Right lobe of liver (tissue), 6 donors: ENCODE measurements at regions not wholly inside any gene's neighbourhood (a gene's known extent, or its start where the extent isn't known, plus 50 kb on each side); places are given as distances from the start of the nearest gene placed in this dataset.

ENCODE experiments used
- ATAC-seq, 4 donors: fragments of 200-7000 bp; cut with Tn5 transposase; one replicate each; pipeline ENCODE4 v1.9.1; 2020; ENCODE audit warnings: mild to moderate bottlenecking in 4 of 4, moderate library complexity in 4 of 4
- DNase-seq, 3 donors: peaks; one replicate each; pipeline ENCODE4 v3.0.0-alpha.2; 2020
- H3K27ac ChIP-seq, 3 donors: fragments of 200-600 bp; one replicate each; pipeline ENCODE4 v1.8.0; 2022
- H3K27me3 ChIP-seq, 2 donors: fragments of 200-600 bp; one replicate each; pipeline ENCODE4 v1.8.0; 2022
- H3K36me3 ChIP-seq, 4 donors: fragments of 200-600 bp; sonication (generic) in 1 of 4; one replicate each; pipeline versions ENCODE4 v1.5.1 to v1.8.0; 2017 to 2022; ENCODE audit warnings: control low read depth in 1 of 4
- H3K4me1 ChIP-seq, 4 donors: fragments of 200-600 bp; sonication (generic) in 1 of 4; one replicate each; pipeline versions ENCODE4 v1.5.1 to v1.8.0; 2017 to 2022; ENCODE audit warnings: control low read depth in 1 of 4
- H3K4me3 ChIP-seq, 3 donors: fragments of 200-600 bp; one replicate each; pipeline ENCODE4 v1.8.0; 2022
- H3K9me3 ChIP-seq, 4 donors: fragments of 200-600 bp; sonication (generic) in 1 of 4; one replicate each; pipeline versions ENCODE4 v1.5.1 to v1.8.0; 2017 to 2022; ENCODE audit warnings: control low read depth in 1 of 4
- CTCF ChIP-seq, 4 donors: fragments of 200-600 bp in 3 of 4; fragments of 450-650 bp in 1 of 4; IDR thresholded peaks; one replicate each; pipeline versions ENCODE4 v1.5.1 to v1.8.0; 2016 to 2022; ENCODE audit warnings: antibody characterized with exemption in 4 of 4, mild to moderate bottlenecking in 2 of 4
- POLR2A ChIP-seq: fragments of 450-650 bp; IDR thresholded peaks from one replicate; pipeline ENCODE4 v1.6.1; 2017; ENCODE audit warnings: antibody characterized with exemption, mild to moderate bottlenecking
- WGBS: methylation state at CpG from one replicate; pipeline ENCODE4 v1.1.6; 2018; ENCODE audit warnings: low coverage, low lambda C conversion rate; ENCODE audit not compliant: insufficient coverage; ENCODE audit errors: missing lambda C conversion rate; 5-methylcytosine and 5-hydroxymethylcytosine counted together
- intact Hi-C, 2 donors: fragments of 100-400 bp; cut with DNase I; formaldehyde crosslinking; loops; one replicate each; pipeline versions ENCODE4 v1.11.2 to v1.14.1; 2022
- donor health status: DM: no; HTN: yes; CAD: no.
- donor health status: DM: no; HTN: no; CAD: no.
- donor health status: DM: no; HTN: no; CAD: no.
- donor health status: DM: no; HTN: yes; CAD: no.
- donor health status: DM: no; HTN: yes; CAD: no.

- no peak for DNase-seq
- ATAC-seq = no peak
- Histone ChIP-seq H3K4me3 (no peak overlapping the region), H3K36me3 (no peaks in the 10 kb centered on the region), H3K27me3 (no peaks in the 10 kb centered on the region), H3K9me3 (no peaks in the 10 kb centered on the region), H3K27ac (no peak overlapping the region), H3K4me1 (no peaks in the 10 kb centered on the region)
- intact Hi-C loops = no loop called here
- 64% methylated on average over 11 of the region's 11 CpGs for WGBS
- TF ChIP-seq CTCF (IDR thresholded peaks at IDR 0.05) = no peak
- no peak for TF ChIP-seq POLR2A
Observed at GRCh38 chr20:61135266-61135665, 116.8 kb upstream of the CDH4 start.

- TF ChIP-seq POLR2A = no peak
- TF ChIP-seq CTCF (IDR thresholded peaks at IDR 0.05) = no peak
- H3K36me3 ChIP-seq = no peaks in the 10 kb centered on the region
- H3K4me1 ChIP-seq = no peaks in the 10 kb centered on the region
- ATAC-seq (no peak), DNase-seq (no peak)
- WGBS = 0% methylated on average over 1 of the region's 15 CpGs
- H3K27ac ChIP-seq = no peak overlapping the region
- H3K27me3 ChIP-seq = no peaks in the 10 kb centered on the region
- intact Hi-C loops = no loop called here
- no peaks in the 10 kb centered on the region for H3K9me3 ChIP-seq
- no peak overlapping the region for H3K4me3 ChIP-seq
Observed at GRCh38 chr20:61135968-61136367, 116.1 kb upstream of the CDH4 start.

- DNase-seq (no peak), ATAC-seq (no peak)
- WGBS = 45% methylated on average over 5 of the region's 5 CpGs
- Histone ChIP-seq H3K27ac (no peak overlapping the region), H3K36me3 (no peaks in the 10 kb centered on the region), H3K4me3 (no peak overlapping the region), H3K4me1 (no peaks in the 10 kb centered on the region), H3K9me3 (no peaks in the 10 kb centered on the region), H3K27me3 (no peaks in the 10 kb centered on the region)
- TF ChIP-seq POLR2A (no peak), CTCF (IDR thresholded peaks at IDR 0.05) (no peak)
- intact Hi-C loops = no loop called here
Observed at GRCh38 chr20:61138566-61138965, 113.5 kb upstream of the CDH4 start.

GRCh38 chr20:61139031-61139430 lies 113.0 kb upstream of the CDH4 start:
- ATAC-seq = no peak
- H3K36me3 ChIP-seq = no peaks in the 10 kb centered on the region
- H3K27me3 ChIP-seq = no peaks in the 10 kb centered on the region
- DNase-seq = no peak
- H3K4me1 ChIP-seq = no peaks in the 10 kb centered on the region
- H3K27ac ChIP-seq = no peak overlapping the region
- no peaks in the 10 kb centered on the region for H3K9me3 ChIP-seq
- 50% methylated on average over 4 of the region's 4 CpGs for WGBS
- no peak overlapping the region for H3K4me3 ChIP-seq
- intact Hi-C loops = no loop called here
- TF ChIP-seq CTCF (IDR thresholded peaks at IDR 0.05) (no peak), POLR2A (no peak)

- intact Hi-C loops = no loop called here
- TF ChIP-seq POLR2A (no peak), CTCF (IDR thresholded peaks at IDR 0.05) (no peak)
- ATAC-seq (no peak), DNase-seq (no peak)
- Histone ChIP-seq H3K4me1 (no peaks in the 10 kb centered on the region), H3K27ac (no peak overlapping the region), H3K9me3 (no peaks in the 10 kb centered on the region), H3K4me3 (no peak overlapping the region), H3K36me3 (no peaks in the 10 kb centered on the region), H3K27me3 (no peaks in the 10 kb centered on the region)
- WGBS = 72% methylated on average over 4 of the region's 4 CpGs
Observed at GRCh38 chr20:61140576-61140975, 111.5 kb upstream of the CDH4 start.
